Neural progenitor cell (in vitro differentiated cells): ENCODE measurements at regions not wholly inside any gene's neighbourhood (a gene's known extent, or its start where the extent isn't known, plus 50 kb on each side); places are given as distances from the start of the nearest gene placed in this dataset.

ENCODE experiments used
- CTCF ChIP-seq: fragments of 200-600 bp; sonication (generic); IDR thresholded peaks from 2 replicates; pipeline ENCODE4 v1.5.1; 2017; ENCODE audit warnings: antibody characterized with exemption, mild to moderate bottlenecking
- EZH2 ChIP-seq: fragments of 200-600 bp; sonication (generic); IDR thresholded peaks from 2 replicates; pipeline ENCODE4 v1.6.1; 2017; ENCODE audit warnings: antibody characterized with exemption, mild to moderate bottlenecking, moderate library complexity

- TF ChIP-seq CTCF (no peak), EZH2 (no peak)
Measured at GRCh38 chr14:23704890-23705289, 68.7 kb downstream of the DHRS2 start.
